Subcutaneous abdominal adipose tissue (tissue), 5 donors: ENCODE measurements at regions not wholly inside any gene's neighbourhood (a gene's known extent, or its start where the extent isn't known, plus 50 kb on each side); places are given as distances from the start of the nearest gene placed in this dataset.
"Not testable (repeated sequence)": the region's sequence is repeated elsewhere in the genome, so short reads cannot be mapped to it uniquely, and the experiment has no call there.

Source experiments
- H3K27ac ChIP-seq: one replicate; pipeline ENCODE4 v1.7.0; 2013; ENCODE audit warnings: low read depth, mild to moderate bottlenecking, inconsistent platforms, low read length, moderate library complexity
- H3K27me3 ChIP-seq, 5 donors: one replicate each; pipeline ENCODE4 v1.7.0; 2013; ENCODE audit warnings: low read length in 5 of 5, inconsistent platforms in 1 of 5; ENCODE audit not compliant: control insufficient read depth in 5 of 5, insufficient read depth in 4 of 5
- H3K36me3 ChIP-seq, 5 donors: one replicate each; pipeline ENCODE4 v1.7.0; 2013; ENCODE audit warnings: low read length in 5 of 5; ENCODE audit not compliant: control insufficient read depth in 5 of 5, insufficient read depth in 5 of 5
- H3K4me1 ChIP-seq, 5 donors: one replicate each; pipeline ENCODE4 v1.7.0; 2013; ENCODE audit warnings: low read length in 5 of 5, mild to moderate bottlenecking in 3 of 5, moderate library complexity in 1 of 5; ENCODE audit not compliant: control insufficient read depth in 5 of 5, insufficient read depth in 5 of 5
- H3K4me3 ChIP-seq, 5 donors: one replicate each; pipeline ENCODE4 v1.7.0; 2013; ENCODE audit warnings: low read length in 5 of 5, low read depth in 1 of 5
- H3K9ac ChIP-seq, 5 donors: one replicate each; pipeline ENCODE4 v1.7.0; 2013; ENCODE audit warnings: low read length in 5 of 5, mild to moderate bottlenecking in 4 of 5, moderate library complexity in 3 of 5
- H3K9me3 ChIP-seq, 5 donors: one replicate each; pipeline ENCODE4 v1.7.0; 2013; ENCODE audit warnings: low read length in 5 of 5; ENCODE audit not compliant: control insufficient read depth in 5 of 5
- donor health status: healthy.
- donor health status: healthy.
- donor health status: healthy.
- donor health status: healthy.
- donor health status: healthy.

- Histone ChIP-seq H3K27me3 (no peaks in the 10 kb centered on the region), H3K36me3 (no peaks in the 10 kb centered on the region), H3K27ac (no peak overlapping the region), H3K4me3 (no peak overlapping the region), H3K9me3 (peaks cover 0 to 2% (median 0%) of the 10 kb centered on the region in 5 donors), H3K9ac (no peak overlapping the region), H3K4me1 (peaks cover 0 to 16% (median 12%) of the 10 kb centered on the region in 5 donors)
Measured at GRCh38 chr5:92637247-92637646, 943.8 kb downstream of the NR2F1-AS1 start.

- peaks cover 0 to 6% (median 0%) of the 10 kb centered on the region in 5 donors for H3K4me1 ChIP-seq
- no peak overlapping the region for H3K27ac ChIP-seq
- H3K9me3 ChIP-seq, result peaks cover 0 to 2% (median 0%) of the 10 kb centered on the region in 5 donors
- no peak overlapping the region for H3K9ac ChIP-seq
- H3K4me3 ChIP-seq, result no peak overlapping the region
- H3K36me3 ChIP-seq, result no peaks in the 10 kb centered on the region
- no peaks in the 10 kb centered on the region for H3K27me3 ChIP-seq
Measured at GRCh38 chr5:92635001-92635461, 946.0 kb downstream of the NR2F1-AS1 start.

GRCh38 chr5:92633875-92634487 lies 947.0 kb downstream of the NR2F1-AS1 start:
- no peaks in the 10 kb centered on the region for H3K36me3 ChIP-seq
- H3K9me3 ChIP-seq, result peaks cover 0 to 2% (median 0%) of the 10 kb centered on the region in 5 donors
- no peak overlapping the region for H3K4me3 ChIP-seq
- H3K4me1 ChIP-seq, result peaks cover 0 to 6% (median 0%) of the 10 kb centered on the region in 5 donors
- H3K27me3 ChIP-seq, result no peaks in the 10 kb centered on the region
- H3K27ac ChIP-seq, result no peak overlapping the region
- H3K9ac ChIP-seq, result no peak overlapping the region

GRCh38 chr5:92633176-92633575 lies 947.8 kb downstream of the NR2F1-AS1 start:
- no peak overlapping the region for H3K9ac ChIP-seq
- H3K4me3 ChIP-seq, result no peak overlapping the region
- H3K27ac ChIP-seq, result no peak overlapping the region
- peaks cover 0 to 2% (median 0%) of the 10 kb centered on the region in 5 donors for H3K9me3 ChIP-seq
- H3K4me1 ChIP-seq, result peaks cover 0 to 6% (median 0%) of the 10 kb centered on the region in 5 donors
- no peaks in the 10 kb centered on the region for H3K27me3 ChIP-seq
- H3K36me3 ChIP-seq, result no peaks in the 10 kb centered on the region

- not testable (repeated sequence) for H3K27me3 ChIP-seq, H3K9ac ChIP-seq, H3K36me3 ChIP-seq, H3K4me3 ChIP-seq, H3K4me1 ChIP-seq, H3K9me3 ChIP-seq, H3K27ac ChIP-seq
Measured at GRCh38 chr5:92631237-92631701, 949.8 kb downstream of the NR2F1-AS1 start.

GRCh38 chr5:92629574-92629973 lies 951.4 kb downstream of the NR2F1-AS1 start:
- Histone ChIP-seq H3K36me3 (no peaks in the 10 kb centered on the region), H3K9me3 (no peaks in the 10 kb centered on the region), H3K4me1 (peaks cover 0 to 6% (median 0%) of the 10 kb centered on the region in 5 donors), H3K9ac (no peak overlapping the region), H3K27ac (no peak overlapping the region), H3K27me3 (no peaks in the 10 kb centered on the region), H3K4me3 (no peak overlapping the region)

- Histone ChIP-seq H3K36me3 (no peaks in the 10 kb centered on the region), H3K9ac (no peak overlapping the region), H3K4me3 (no peak overlapping the region), H3K27ac (no peak overlapping the region), H3K27me3 (no peaks in the 10 kb centered on the region), H3K4me1 (peaks cover 0 to 6% (median 0%) of the 10 kb centered on the region in 5 donors), H3K9me3 (no peaks in the 10 kb centered on the region)
Measured at GRCh38 chr5:92629000-92629399, 952.0 kb downstream of the NR2F1-AS1 start.

GRCh38 chr5:92627186-92627585 lies 953.8 kb downstream of the NR2F1-AS1 start:
- H3K9ac ChIP-seq, result no peak overlapping the region
- H3K9me3 ChIP-seq, result no peaks in the 10 kb centered on the region
- no peaks in the 10 kb centered on the region for H3K27me3 ChIP-seq
- H3K36me3 ChIP-seq, result no peaks in the 10 kb centered on the region
- no peak overlapping the region for H3K27ac ChIP-seq
- no peaks in the 10 kb centered on the region for H3K4me1 ChIP-seq
- H3K4me3 ChIP-seq, result no peak overlapping the region

- H3K4me3 ChIP-seq, result no peak overlapping the region
- H3K27me3 ChIP-seq, result no peaks in the 10 kb centered on the region
- H3K9ac ChIP-seq, result no peak overlapping the region
- H3K27ac ChIP-seq, result no peak overlapping the region
- no peaks in the 10 kb centered on the region for H3K4me1 ChIP-seq
- no peaks in the 10 kb centered on the region for H3K36me3 ChIP-seq
- peaks cover 0 to 2% (median 0%) of the 10 kb centered on the region in 5 donors for H3K9me3 ChIP-seq
Measured at GRCh38 chr5:92616085-92616484, 964.9 kb downstream of the NR2F1-AS1 start.

GRCh38 chr5:92613546-92613945 lies 967.5 kb downstream of the NR2F1-AS1 start:
- no peaks in the 10 kb centered on the region for H3K36me3 ChIP-seq
- no peak overlapping the region for H3K9ac ChIP-seq
- no peak overlapping the region for H3K4me3 ChIP-seq
- no peaks in the 10 kb centered on the region for H3K27me3 ChIP-seq
- no peak overlapping the region for H3K27ac ChIP-seq
- no peaks in the 10 kb centered on the region for H3K4me1 ChIP-seq
- H3K9me3 ChIP-seq, result peaks cover 0 to under 1% (median 0%) of the 10 kb centered on the region in 5 donors
